ENCODE measurements at regions not wholly inside any gene's neighbourhood (a gene's known extent, or its start where the extent isn't known, plus 50 kb on each side); places are given as distances from the start of the nearest gene placed in this dataset.
"Not testable (repeated sequence)": the region's sequence is repeated elsewhere in the genome, so short reads cannot be mapped to it uniquely, and the experiment has no call there.

- Mint-ChIP-seq H3K4me1 (no peaks in the 10 kb centered on the region), H3K36me3 (no peaks in the 10 kb centered on the region), H3K27me3 (no peaks in the 10 kb centered on the region), H3K27ac (no peak overlapping the region), H3K4me3 (no peak overlapping the region), H3K9me3 (peaks cover 0 to 2% (median 0%) of the 10 kb centered on the region in 9 donors)
- POLR2A ChIA-PET, result no interaction called here
- ATAC-seq (peak in 1 of 2 donors; percentile 12), DNase-seq (no peak)
Observed at GRCh38 chr5:120137582-120137981, 326.5 kb upstream of the PRR16 start.

- DNase-seq (no peak), ATAC-seq (no peak)
- no peaks in the 10 kb centered on the region for H3K4me1 Mint-ChIP-seq
- H3K36me3 Mint-ChIP-seq, result no peaks in the 10 kb centered on the region
- H3K27ac Mint-ChIP-seq, result no peak overlapping the region
- H3K9me3 Mint-ChIP-seq, result peaks cover 0 to under 1% (median 0%) of the 10 kb centered on the region in 9 donors
- POLR2A ChIA-PET, result no interaction called here
- H3K27me3 Mint-ChIP-seq, result no peaks in the 10 kb centered on the region
- H3K4me3 Mint-ChIP-seq, result no peak overlapping the region
Observed at GRCh38 chr5:120139039-120139438, 325.1 kb upstream of the PRR16 start.

GRCh38 chr5:120140501-120140900 is 323.6 kb upstream of the PRR16 start:
- no peak for ATAC-seq

GRCh38 chr5:120141076-120141475 is 323.0 kb upstream of the PRR16 start:
- peaks cover 0 to 8% (median 0%) of the 10 kb centered on the region in 9 donors for H3K9me3 Mint-ChIP-seq
- no peak overlapping the region for H3K27ac Mint-ChIP-seq

More at GRCh38 chr5:120140501-120140900, 323.6 kb upstream of the PRR16 start:
- H3K9me3 Mint-ChIP-seq, result peaks cover 0 to 4% (median 0%) of the 10 kb centered on the region in 9 donors
- H3K4me1 Mint-ChIP-seq, result no peaks in the 10 kb centered on the region
- no peak overlapping the region for H3K4me3 Mint-ChIP-seq
- peaks cover 0 to under 1% (median 0%) of the 10 kb centered on the region in 3 donors for H3K36me3 Mint-ChIP-seq
- POLR2A ChIA-PET, result no interaction called here
- no peak overlapping the region for H3K27ac Mint-ChIP-seq
- H3K27me3 Mint-ChIP-seq, result no peaks in the 10 kb centered on the region
- DNase-seq, result no peak

GRCh38 chr5:120146787-120147186 is 317.3 kb upstream of the PRR16 start:
- H3K4me3 Mint-ChIP-seq, result no peak overlapping the region
- peaks cover 0 to 8% (median 0%) of the 10 kb centered on the region in 9 donors for H3K9me3 Mint-ChIP-seq

More at GRCh38 chr5:120141076-120141475, 323.0 kb upstream of the PRR16 start:
- Mint-ChIP-seq H3K27me3 (no peaks in the 10 kb centered on the region), H3K4me3 (no peak overlapping the region), H3K36me3 (peaks cover 0 to 6% (median 0%) of the 10 kb centered on the region in 3 donors), H3K4me1 (no peaks in the 10 kb centered on the region)
- DNase-seq (no peak), ATAC-seq (no peak)
- POLR2A ChIA-PET, result no interaction called here

GRCh38 chr5:120147911-120148310 is 316.2 kb upstream of the PRR16 start:
- DNase-seq, POLR2A ChIA-PET, H3K27ac Mint-ChIP-seq, ATAC-seq, H3K4me1 Mint-ChIP-seq, H3K36me3 Mint-ChIP-seq, H3K27me3 Mint-ChIP-seq, H3K9me3 Mint-ChIP-seq, H3K4me3 Mint-ChIP-seq: not testable (repeated sequence)

More at GRCh38 chr5:120146787-120147186, 317.3 kb upstream of the PRR16 start:
- H3K27me3 Mint-ChIP-seq, result no peaks in the 10 kb centered on the region
- peaks cover 0 to 6% (median 0%) of the 10 kb centered on the region in 3 donors for H3K36me3 Mint-ChIP-seq
- H3K27ac Mint-ChIP-seq, result no peak overlapping the region
- no peak for DNase-seq
- H3K4me1 Mint-ChIP-seq, result no peaks in the 10 kb centered on the region
- no peak for ATAC-seq
- POLR2A ChIA-PET, result no interaction called here

- POLR2A ChIA-PET, result no interaction called here
- Mint-ChIP-seq H3K36me3 (peaks cover 0 to 3% (median 0%) of the 10 kb centered on the region in 3 donors), H3K4me1 (no peaks in the 10 kb centered on the region), H3K27me3 (no peaks in the 10 kb centered on the region), H3K4me3 (no peak overlapping the region), H3K27ac (no peak overlapping the region), H3K9me3 (peaks cover 0 to 6% (median 0%) of the 10 kb centered on the region in 9 donors)
- no peak for DNase-seq
- no peak for ATAC-seq
Observed at GRCh38 chr5:120150770-120151169, 313.3 kb upstream of the PRR16 start.

- H3K36me3 Mint-ChIP-seq, result no peaks in the 10 kb centered on the region
- POLR2A ChIA-PET, result no interaction called here
- H3K9me3 Mint-ChIP-seq, result peaks cover 0 to 6% (median 0%) of the 10 kb centered on the region in 9 donors
- no peak overlapping the region for H3K4me3 Mint-ChIP-seq
- no peaks in the 10 kb centered on the region for H3K4me1 Mint-ChIP-seq
- no peaks in the 10 kb centered on the region for H3K27me3 Mint-ChIP-seq
- no peak overlapping the region for H3K27ac Mint-ChIP-seq
- DNase-seq, result no peak
- ATAC-seq, result no peak
Observed at GRCh38 chr5:120151181-120151580, 312.9 kb upstream of the PRR16 start.

- DNase-seq (no peak), ATAC-seq (no peak)
- Mint-ChIP-seq H3K36me3 (no peaks in the 10 kb centered on the region), H3K4me1 (no peaks in the 10 kb centered on the region), H3K27me3 (no peaks in the 10 kb centered on the region), H3K9me3 (peaks cover 0 to 6% (median 0%) of the 10 kb centered on the region in 9 donors), H3K27ac (no peak overlapping the region), H3K4me3 (no peak overlapping the region)
- POLR2A ChIA-PET, result no interaction called here
Observed at GRCh38 chr5:120151825-120152224, 312.3 kb upstream of the PRR16 start.

- ATAC-seq (no peak), DNase-seq (no peak)
- no peaks in the 10 kb centered on the region for H3K36me3 Mint-ChIP-seq
- no peaks in the 10 kb centered on the region for H3K4me1 Mint-ChIP-seq
- H3K27ac Mint-ChIP-seq, result no peak overlapping the region
- H3K4me3 Mint-ChIP-seq, result no peak overlapping the region
- POLR2A ChIA-PET, result no interaction called here
- no peaks in the 10 kb centered on the region for H3K27me3 Mint-ChIP-seq
- H3K9me3 Mint-ChIP-seq, result peaks cover 0 to 6% (median 0%) of the 10 kb centered on the region in 9 donors
Observed at GRCh38 chr5:120152472-120152871, 311.6 kb upstream of the PRR16 start.

- POLR2A ChIA-PET, result no interaction called here
- peaks cover 0 to 6% (median 0%) of the 10 kb centered on the region in 9 donors for H3K9me3 Mint-ChIP-seq
- H3K4me3 Mint-ChIP-seq, result no peak overlapping the region
- no peaks in the 10 kb centered on the region for H3K4me1 Mint-ChIP-seq
- DNase-seq (no peak), ATAC-seq (no peak)
- H3K27ac Mint-ChIP-seq, result no peak overlapping the region
- H3K27me3 Mint-ChIP-seq, result no peaks in the 10 kb centered on the region
- H3K36me3 Mint-ChIP-seq, result no peaks in the 10 kb centered on the region
Observed at GRCh38 chr5:120152931-120153330, 311.2 kb upstream of the PRR16 start.

GRCh38 chr5:120153551-120153950 is 310.5 kb upstream of the PRR16 start:
- H3K4me3 Mint-ChIP-seq, result no peak overlapping the region
- DNase-seq, result no peak
- POLR2A ChIA-PET, result no interaction called here
- H3K36me3 Mint-ChIP-seq, result no peaks in the 10 kb centered on the region
- H3K4me1 Mint-ChIP-seq, result no peaks in the 10 kb centered on the region
- no peaks in the 10 kb centered on the region for H3K27me3 Mint-ChIP-seq
- peaks cover 0 to 6% (median 0%) of the 10 kb centered on the region in 9 donors for H3K9me3 Mint-ChIP-seq
- no peak for ATAC-seq
- H3K27ac Mint-ChIP-seq, result no peak overlapping the region

GRCh38 chr5:120155873-120156272 is 308.2 kb upstream of the PRR16 start:
- no peaks in the 10 kb centered on the region for H3K36me3 Mint-ChIP-seq
- H3K9me3 Mint-ChIP-seq, result peaks cover 0 to 6% (median 0%) of the 10 kb centered on the region in 9 donors
- POLR2A ChIA-PET, result no interaction called here
- ATAC-seq (no peak), DNase-seq (no peak)
- H3K4me3 Mint-ChIP-seq, result no peak overlapping the region
- no peak overlapping the region for H3K27ac Mint-ChIP-seq
- no peaks in the 10 kb centered on the region for H3K4me1 Mint-ChIP-seq
- H3K27me3 Mint-ChIP-seq, result no peaks in the 10 kb centered on the region

GRCh38 chr5:120158211-120158610 is 305.9 kb upstream of the PRR16 start:
- POLR2A ChIA-PET, result no interaction called here
- no peaks in the 10 kb centered on the region for H3K27me3 Mint-ChIP-seq
- peaks cover 0 to 4% (median 0%) of the 10 kb centered on the region in 9 donors for H3K9me3 Mint-ChIP-seq
- no peak for ATAC-seq
- no peak overlapping the region for H3K4me3 Mint-ChIP-seq
- no peaks in the 10 kb centered on the region for H3K36me3 Mint-ChIP-seq
- no peaks in the 10 kb centered on the region for H3K4me1 Mint-ChIP-seq
- H3K27ac Mint-ChIP-seq, result no peak overlapping the region
- no peak for DNase-seq

All from naive thymus-derived CD8-positive, alpha-beta T cell (primary cell).